ENCODE measurements at regions not wholly inside any gene's neighbourhood (a gene's known extent, or its start where the extent isn't known, plus 50 kb on each side); places are given as distances from the start of the nearest gene placed in this dataset.

- DNase-seq (ENCODE audit: extremely low read depth in 1 of 4, low spot score in 3 of 4) = no peak
- intact Hi-C loops (cut with micrococcal nuclease) = no loop called here
- ChIA-PET CTCF (ENCODE audit: low intra/inter-chr PET ratio) (no interaction called here), POLR2A (no interaction called here)
- no peaks in the 10 kb centered on the region for H3K79me2 ChIP-seq (ENCODE audit: control insufficient read depth, insufficient read depth, low read length)
- WGBS (ENCODE audit: insufficient coverage, low coverage, missing lambda C conversion rate) = 0% methylated on average over 8 of the region's 8 CpGs
- H3K36me3 ChIP-seq (ENCODE audit: control insufficient read depth, insufficient read depth, low read length) = no peaks in the 10 kb centered on the region
- H3K4me3 ChIP-seq = no peak overlapping the region
- H3K27ac ChIP-seq (ENCODE audit: extremely low read depth, low read depth, low read length) = no peak overlapping the region
- H3K27me3 ChIP-seq (ENCODE audit: control insufficient read depth in 2 of 2, insufficient read depth in 2 of 2, low read length in 2 of 2) = no peaks in the 10 kb centered on the region
- in situ Hi-C loops (cut with MboI) = no loop called here
- no peak overlapping the region for H3K4me2 ChIP-seq (ENCODE audit: insufficient read depth, low read length)
- no peaks in the 10 kb centered on the region for H3K4me1 ChIP-seq (replicated peaks in 1 of 2; ENCODE audit: control insufficient read depth in 2 of 2, insufficient read depth in 2 of 2, low read length in 2 of 2)
- no TSS peak for BruUV-seq (replicated peaks)
- ATAC-seq = no peak
- no peak overlapping the region for H2AFZ ChIP-seq (ENCODE audit: low read depth, low read length)
- H3K9me1 ChIP-seq (ENCODE audit: control insufficient read depth, insufficient read depth, low read length) = no peaks in the 10 kb centered on the region
- no peak for FAIRE-seq
- no peaks in the 10 kb centered on the region for H3K9me3 ChIP-seq (replicated peaks; ENCODE audit: control insufficient read depth, insufficient read depth, low read depth, low read length)
- H3K9ac ChIP-seq (ENCODE audit: insufficient read depth in 1 of 2, low read depth in 2 of 2, low read length in 2 of 2) = no peak overlapping the region
- H4K20me1 ChIP-seq (replicated peaks; ENCODE audit: control insufficient read depth, insufficient read depth, low read length) = no peaks in the 10 kb centered on the region
- no peak for TF ChIP-seq ZBED1 (IDR thresholded peaks at IDR 0.05)
- TF ChIP-seq ZNF431 (CRISPR knock-in tag; IDR thresholded peaks at IDR 0.05) = no peak
- TF ChIP-seq PPARD (CRISPR knock-in tag; IDR thresholded peaks at IDR 0.05) = no peak
- TF ChIP-seq ZNF449 (CRISPR knock-in tag; IDR thresholded peaks at IDR 0.05) = no peak
- no peak for TF ChIP-seq SMARCB1 (IDR thresholded peaks at IDR 0.05; ENCODE audit: insufficient read length, low read depth)
- no peak for TF ChIP-seq NCOA2 (IDR thresholded peaks at IDR 0.05; ENCODE audit: partially characterized antibody in 2 of 2)
- TF ChIP-seq, protein P1, sequence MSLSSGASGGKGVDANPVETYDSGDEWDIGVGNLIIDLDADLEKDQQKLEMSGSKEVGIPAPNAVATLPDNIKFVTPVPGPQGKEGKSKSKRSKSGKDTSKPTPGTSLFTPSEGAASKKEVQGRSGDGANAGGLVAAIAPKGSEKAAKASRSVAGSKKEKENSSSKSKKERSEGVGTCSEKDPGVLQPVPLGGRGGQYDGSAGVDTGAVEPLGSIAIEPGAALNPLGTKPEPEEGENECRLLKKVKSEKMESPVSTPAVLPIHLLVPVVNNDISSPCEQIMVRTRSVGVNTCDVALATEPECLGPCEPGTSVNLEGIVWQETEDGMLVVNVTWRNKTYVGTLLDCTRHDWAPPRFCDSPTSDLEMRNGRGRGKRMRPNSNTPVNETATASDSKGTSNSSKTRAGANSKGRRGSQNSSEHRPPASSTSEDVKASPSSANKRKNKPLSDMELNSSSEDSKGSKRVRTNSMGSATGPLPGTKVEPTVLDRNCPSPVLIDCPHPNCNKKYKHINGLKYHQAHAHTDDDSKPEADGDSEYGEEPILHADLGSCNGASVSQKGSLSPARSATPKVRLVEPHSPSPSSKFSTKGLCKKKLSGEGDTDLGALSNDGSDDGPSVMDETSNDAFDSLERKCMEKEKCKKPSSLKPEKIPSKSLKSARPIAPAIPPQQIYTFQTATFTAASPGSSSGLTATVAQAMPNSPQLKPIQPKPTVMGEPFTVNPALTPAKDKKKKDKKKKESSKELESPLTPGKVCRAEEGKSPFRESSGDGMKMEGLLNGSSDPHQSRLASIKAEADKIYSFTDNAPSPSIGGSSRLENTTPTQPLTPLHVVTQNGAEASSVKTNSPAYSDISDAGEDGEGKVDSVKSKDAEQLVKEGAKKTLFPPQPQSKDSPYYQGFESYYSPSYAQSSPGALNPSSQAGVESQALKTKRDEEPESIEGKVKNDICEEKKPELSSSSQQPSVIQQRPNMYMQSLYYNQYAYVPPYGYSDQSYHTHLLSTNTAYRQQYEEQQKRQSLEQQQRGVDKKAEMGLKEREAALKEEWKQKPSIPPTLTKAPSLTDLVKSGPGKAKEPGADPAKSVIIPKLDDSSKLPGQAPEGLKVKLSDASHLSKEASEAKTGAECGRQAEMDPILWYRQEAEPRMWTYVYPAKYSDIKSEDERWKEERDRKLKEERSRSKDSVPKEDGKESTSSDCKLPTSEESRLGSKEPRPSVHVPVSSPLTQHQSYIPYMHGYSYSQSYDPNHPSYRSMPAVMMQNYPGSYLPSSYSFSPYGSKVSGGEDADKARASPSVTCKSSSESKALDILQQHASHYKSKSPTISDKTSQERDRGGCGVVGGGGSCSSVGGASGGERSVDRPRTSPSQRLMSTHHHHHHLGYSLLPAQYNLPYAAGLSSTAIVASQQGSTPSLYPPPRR (CRISPR knock-in tag; IDR thresholded peaks at IDR 0.05; ENCODE audit: borderline replicate concordance) = no peak
- TF ChIP-seq ZNF280A (IDR thresholded peaks at IDR 0.05; ENCODE audit: low read depth, partially characterized antibody) = no peak
- no peak for TF ChIP-seq DACH1 (IDR thresholded peaks at IDR 0.05; ENCODE audit: partially characterized antibody)
- no peak for TF ChIP-seq KDM2B (CRISPR knock-in tag; IDR thresholded peaks at IDR 0.05)
- no peak for TF ChIP-seq ELF1 (tag; IDR thresholded peaks at IDR 0.05)
Measured at GRCh38 chr15:25248583-25249235, 190.1 kb downstream of the UBE3A start.
